CD4-positive, alpha-beta memory T cell (primary cell): ENCODE measurements at regions not wholly inside any gene's neighbourhood (a gene's known extent, or its start where the extent isn't known, plus 50 kb on each side); places are given as distances from the start of the nearest gene placed in this dataset.

Experiments used
- CTCF ChIA-PET: fragments of 350-600 bp; sonication (Branson Sonifier 250); formaldehyde crosslinking; loops from one replicate; lab custom pipeline; 2021; ENCODE audit warnings: inconsistent platforms; ENCODE audit not compliant: partially characterized antibody; lab: Charles Lee
- POLR2A ChIA-PET: fragments of 350-600 bp; sonication (Branson Sonifier 250); formaldehyde crosslinking; loops from one replicate; lab custom pipeline; 2021; ENCODE audit not compliant: partially characterized antibody; lab: Charles Lee
- DNase-seq, 5 donors: peaks; one replicate each; pipeline versions ENCODE4 v3.0.0 to v3.0.0-alpha.2; 2020 to 2022; ENCODE audit warnings: mixed read lengths in 1 of 5
- H3K27ac ChIP-seq: one replicate; pipeline ENCODE4 v1.7.0; 2013; ENCODE audit warnings: low read depth, low read length
- H3K27me3 ChIP-seq: 2 replicates; pipeline ENCODE4 v1.7.0; 2013; ENCODE audit warnings: mild to moderate bottlenecking, low read length, moderate library complexity; ENCODE audit not compliant: insufficient read depth
- H3K36me3 ChIP-seq: 2 replicates; pipeline ENCODE4 v1.7.0; 2013; ENCODE audit warnings: mild to moderate bottlenecking, low read length, moderate library complexity; ENCODE audit not compliant: insufficient read depth
- H3K4me1 ChIP-seq: 2 replicates; pipeline ENCODE4 v1.7.0; 2013; ENCODE audit warnings: mild to moderate bottlenecking, low read length, moderate library complexity; ENCODE audit not compliant: insufficient read depth
- H3K4me3 ChIP-seq, 2 donors: one replicate each; pipeline ENCODE4 v1.7.0; 2013; ENCODE audit warnings: low read length in 2 of 2, mild to moderate bottlenecking in 1 of 2
- H3K9me3 ChIP-seq, 2 donors: one replicate each; pipeline ENCODE4 v1.7.0; 2013; ENCODE audit warnings: low read length in 2 of 2, control low read depth in 1 of 2; ENCODE audit not compliant: control insufficient read depth in 1 of 2
- H3K27ac Mint-ChIP-seq, 7 donors: one replicate each; pipeline ENCODE4 v1.8.0; 2020 to 2021; ENCODE audit warnings: mixed read lengths in 7 of 7, mild to moderate bottlenecking in 6 of 7, inconsistent platforms in 3 of 7, moderate library complexity in 3 of 7
- H3K27me3 Mint-ChIP-seq, 2 donors: one replicate each; pipeline ENCODE4 v1.8.0; 2020 to 2021; ENCODE audit warnings: mixed read lengths in 2 of 2
- H3K36me3 Mint-ChIP-seq, 2 donors: one replicate each; pipeline ENCODE4 v1.8.0; 2020 to 2021; ENCODE audit warnings: mixed read lengths in 2 of 2, inconsistent platforms in 1 of 2, mild to moderate bottlenecking in 1 of 2
- H3K4me1 Mint-ChIP-seq, 4 donors: one replicate each; pipeline ENCODE4 v1.8.0; 2020 to 2021; ENCODE audit warnings: mixed read lengths in 4 of 4, mild to moderate bottlenecking in 1 of 4
- H3K4me3 Mint-ChIP-seq, 8 donors: one replicate each; pipeline ENCODE4 v1.8.0; 2020 to 2021; ENCODE audit warnings: mixed read lengths in 8 of 8, mild to moderate bottlenecking in 7 of 8, moderate library complexity in 6 of 8, inconsistent platforms in 3 of 8
- H3K9me3 Mint-ChIP-seq, 8 donors: one replicate each; pipeline ENCODE4 v1.8.0; 2020 to 2021; ENCODE audit warnings: mixed read lengths in 8 of 8, mild to moderate bottlenecking in 5 of 8, inconsistent platforms in 3 of 8, moderate library complexity in 1 of 8
- intact Hi-C: fragments of 100-400 bp; cut with micrococcal nuclease; formaldehyde crosslinking; loops from one replicate; pipeline ENCODE4 v1.15.1; 2023

GRCh38 chr13:63305641-63306133 lies 1890.0 kb upstream of the PCDH20 start:
- H3K36me3 ChIP-seq: no peaks in the 10 kb centered on the region
- no peaks in the 10 kb centered on the region for H3K4me1 ChIP-seq
- no peaks in the 10 kb centered on the region for H3K27me3 Mint-ChIP-seq
- no peak overlapping the region for H3K4me3 ChIP-seq
- no peaks in the 10 kb centered on the region for H3K27me3 ChIP-seq
- DNase-seq: no peak
- ChIA-PET CTCF (no interaction called here), POLR2A (no interaction called here)
- no peaks in the 10 kb centered on the region for H3K4me1 Mint-ChIP-seq
- H3K36me3 Mint-ChIP-seq: no peaks in the 10 kb centered on the region
- intact Hi-C loops: no loop called here
- H3K27ac Mint-ChIP-seq: no peak overlapping the region
- no peak overlapping the region for H3K4me3 Mint-ChIP-seq
- no peak overlapping the region for H3K27ac ChIP-seq
- peaks cover 2 to 25% (median 15%) of the 10 kb centered on the region in 8 donors for H3K9me3 Mint-ChIP-seq
- H3K9me3 ChIP-seq: no peaks in the 10 kb centered on the region

DNA sequence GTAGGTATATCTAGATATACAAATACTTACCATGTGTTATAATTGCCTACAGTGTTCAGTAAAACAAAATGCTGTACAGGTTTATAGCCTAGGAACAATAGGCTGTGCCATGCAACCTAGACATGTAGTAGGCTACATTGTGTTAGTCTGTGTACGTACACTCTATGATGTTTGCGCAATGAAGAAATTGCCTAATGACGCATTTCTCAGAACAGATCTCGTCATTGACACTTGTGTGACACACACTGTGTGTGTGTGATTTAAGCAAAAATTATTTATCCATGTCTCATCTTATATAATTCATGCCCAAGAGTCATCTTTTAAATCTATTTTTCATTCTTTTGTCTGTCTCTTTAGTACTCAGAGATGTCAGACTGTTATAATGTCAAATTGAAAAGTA lies 1888.8 kb upstream of the PCDH20 start:
- Histone ChIP-seq H3K36me3 (no peaks in the 10 kb centered on the region), H3K27me3 (no peaks in the 10 kb centered on the region), H3K4me3 (no peak overlapping the region), H3K9me3 (no peaks in the 10 kb centered on the region), H3K4me1 (no peaks in the 10 kb centered on the region), H3K27ac (no peak overlapping the region)
- no peak overlapping the region for H3K4me3 Mint-ChIP-seq
- H3K27me3 Mint-ChIP-seq: no peaks in the 10 kb centered on the region
- ChIA-PET POLR2A (no interaction called here), CTCF (no interaction called here)
- H3K36me3 Mint-ChIP-seq: no peaks in the 10 kb centered on the region
- no peaks in the 10 kb centered on the region for H3K4me1 Mint-ChIP-seq
- intact Hi-C loops: no loop called here
- peaks cover 3 to 23% (median 14%) of the 10 kb centered on the region in 8 donors for H3K9me3 Mint-ChIP-seq
- no peak for DNase-seq
- H3K27ac Mint-ChIP-seq: no peak overlapping the region

DNA sequence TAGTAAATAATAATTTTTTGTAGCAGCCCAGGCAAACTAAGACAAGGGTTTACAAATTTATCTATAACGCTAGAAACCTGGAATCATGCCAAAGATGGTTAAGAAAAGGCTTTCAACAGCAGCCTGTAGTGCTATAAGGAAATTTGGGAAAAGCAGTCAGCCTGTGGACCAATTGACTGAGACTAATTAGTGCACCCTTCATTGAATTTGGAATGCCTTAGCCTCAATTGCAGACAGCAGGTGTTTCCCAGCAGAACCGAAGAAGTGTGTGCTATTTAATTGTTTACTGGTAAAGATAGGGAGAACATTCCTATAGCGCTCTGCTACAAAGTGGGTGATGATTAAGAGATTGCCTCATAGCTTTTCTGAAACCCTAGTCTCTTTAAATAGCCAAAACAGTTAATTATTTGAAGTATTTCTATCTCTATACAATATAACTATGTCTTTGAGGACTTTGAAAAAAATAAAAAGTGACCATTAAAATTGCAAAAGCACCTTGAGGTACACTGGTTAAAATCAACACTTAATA lies 1884.3 kb upstream of the PCDH20 start:
- Mint-ChIP-seq H3K27ac (no peak overlapping the region), H3K4me1 (no peaks in the 10 kb centered on the region), H3K9me3 (peaks cover 0 to 20% (median 6%) of the 10 kb centered on the region in 8 donors), H3K4me3 (no peak overlapping the region), H3K36me3 (no peaks in the 10 kb centered on the region), H3K27me3 (no peaks in the 10 kb centered on the region)
- intact Hi-C loops: no loop called here
- H3K4me3 ChIP-seq: no peak overlapping the region
- CTCF ChIA-PET: no interaction called here
- H3K9me3 ChIP-seq: no peaks in the 10 kb centered on the region
- no peaks in the 10 kb centered on the region for H3K27me3 ChIP-seq
- DNase-seq: no peak
- POLR2A ChIA-PET: no interaction called here
- no peaks in the 10 kb centered on the region for H3K36me3 ChIP-seq
- H3K27ac ChIP-seq: no peak overlapping the region
- H3K4me1 ChIP-seq: no peaks in the 10 kb centered on the region

DNA sequence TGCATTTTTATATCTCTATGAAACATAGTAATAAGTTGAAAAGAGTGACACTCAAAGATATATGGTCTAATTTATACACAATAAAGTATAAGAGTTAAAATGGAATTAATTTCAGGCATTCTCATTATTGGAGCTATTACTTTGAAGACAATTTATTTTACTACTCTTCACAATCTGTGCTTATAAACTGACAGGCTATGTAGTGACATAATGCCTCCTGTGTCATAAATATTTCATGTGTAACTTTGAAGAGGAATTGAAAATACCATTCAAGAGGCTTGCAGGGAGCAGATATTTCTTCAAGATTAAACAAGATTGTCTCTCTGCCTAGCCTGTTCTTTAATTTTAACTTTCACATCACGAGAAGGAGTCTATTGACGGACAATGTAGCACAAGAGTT lies 1881.5 kb upstream of the PCDH20 start:
- no peaks in the 10 kb centered on the region for H3K9me3 ChIP-seq
- H3K4me1 ChIP-seq: no peaks in the 10 kb centered on the region
- CTCF ChIA-PET: no interaction called here
- Mint-ChIP-seq H3K27me3 (no peaks in the 10 kb centered on the region), H3K36me3 (no peaks in the 10 kb centered on the region), H3K4me3 (no peak overlapping the region), H3K9me3 (peaks cover 0 to 14% (median 3%) of the 10 kb centered on the region in 8 donors), H3K27ac (no peak overlapping the region), H3K4me1 (no peaks in the 10 kb centered on the region)
- intact Hi-C loops: no loop called here
- H3K36me3 ChIP-seq: no peaks in the 10 kb centered on the region
- DNase-seq: no peak
- H3K27me3 ChIP-seq: no peaks in the 10 kb centered on the region
- no peak overlapping the region for H3K4me3 ChIP-seq
- POLR2A ChIA-PET: no interaction called here
- H3K27ac ChIP-seq: no peak overlapping the region

- no peak overlapping the region for H3K27ac ChIP-seq
- Mint-ChIP-seq H3K4me1 (no peaks in the 10 kb centered on the region), H3K27me3 (no peaks in the 10 kb centered on the region), H3K36me3 (no peaks in the 10 kb centered on the region), H3K9me3 (peaks cover 0 to 12% (median 2%) of the 10 kb centered on the region in 8 donors), H3K4me3 (no peak overlapping the region), H3K27ac (no peak overlapping the region)
- POLR2A ChIA-PET: no interaction called here
- H3K27me3 ChIP-seq: no peaks in the 10 kb centered on the region
- no peaks in the 10 kb centered on the region for H3K9me3 ChIP-seq
- intact Hi-C loops: no loop called here
- no peak overlapping the region for H3K4me3 ChIP-seq
- no peak for DNase-seq
- no peaks in the 10 kb centered on the region for H3K36me3 ChIP-seq
- H3K4me1 ChIP-seq: no peaks in the 10 kb centered on the region
- CTCF ChIA-PET: no interaction called here
Measured at GRCh38 chr13:63291701-63292100, 1876.1 kb upstream of the PCDH20 start.

DNA sequence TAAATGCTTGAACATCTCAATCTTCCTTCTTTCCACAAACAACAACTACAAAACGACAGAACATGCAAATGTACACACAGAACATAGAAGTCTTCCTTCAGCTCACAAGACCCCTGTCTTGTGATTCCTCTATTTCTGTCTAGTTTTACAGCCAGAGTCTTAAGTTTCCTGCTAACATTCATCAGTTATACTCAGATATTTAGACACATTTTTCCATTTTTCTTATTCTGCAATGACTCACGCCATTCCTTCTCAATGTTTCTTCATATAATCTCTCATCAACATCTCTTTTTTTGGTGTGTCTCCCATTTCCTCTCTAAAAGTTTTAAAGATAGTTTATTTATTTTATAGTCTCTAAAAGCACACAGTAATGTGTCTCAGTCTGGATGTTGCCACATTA lies 1872.9 kb upstream of the PCDH20 start:
- ChIA-PET CTCF (no interaction called here), POLR2A (no interaction called here)
- H3K27me3 ChIP-seq: no peaks in the 10 kb centered on the region
- Mint-ChIP-seq H3K36me3 (no peaks in the 10 kb centered on the region), H3K27me3 (no peaks in the 10 kb centered on the region), H3K4me1 (no peaks in the 10 kb centered on the region), H3K27ac (no peak overlapping the region), H3K9me3 (peaks cover 0 to 22% (median 5%) of the 10 kb centered on the region in 8 donors), H3K4me3 (no peak overlapping the region)
- H3K4me1 ChIP-seq: no peaks in the 10 kb centered on the region
- DNase-seq: no peak
- H3K36me3 ChIP-seq: no peaks in the 10 kb centered on the region
- H3K27ac ChIP-seq: no peak overlapping the region
- H3K9me3 ChIP-seq: no peaks in the 10 kb centered on the region
- H3K4me3 ChIP-seq: no peak overlapping the region
- intact Hi-C loops: no loop called here

DNA sequence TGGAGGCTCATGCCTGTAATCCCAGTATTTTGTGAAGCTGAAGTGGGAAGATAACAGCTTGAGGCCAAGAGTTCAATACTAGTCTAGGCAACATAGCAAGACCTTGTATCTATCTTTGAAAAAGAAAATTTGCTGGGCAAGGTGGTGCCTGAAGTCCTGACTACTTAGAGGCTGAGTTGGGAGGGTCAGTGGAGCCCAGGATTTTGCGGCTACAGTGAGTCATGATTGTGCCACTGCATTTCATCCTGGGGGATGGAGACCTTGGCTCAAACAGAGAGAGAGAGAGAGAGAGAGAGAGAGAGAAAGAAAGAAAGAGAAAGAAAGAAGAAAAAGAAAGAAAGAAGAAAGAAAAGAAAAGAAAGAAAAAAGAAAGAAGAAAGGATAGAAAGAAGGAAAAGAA lies 1872.3 kb upstream of the PCDH20 start:
- no peak overlapping the region for H3K4me3 Mint-ChIP-seq
- no peak overlapping the region for H3K27ac ChIP-seq
- ChIA-PET CTCF (no interaction called here), POLR2A (no interaction called here)
- no peaks in the 10 kb centered on the region for H3K4me1 ChIP-seq
- no peak for DNase-seq
- peaks cover 0 to 22% (median 5%) of the 10 kb centered on the region in 8 donors for H3K9me3 Mint-ChIP-seq
- H3K36me3 ChIP-seq: no peaks in the 10 kb centered on the region
- H3K9me3 ChIP-seq: no peaks in the 10 kb centered on the region
- intact Hi-C loops: no loop called here
- no peak overlapping the region for H3K4me3 ChIP-seq
- H3K27me3 Mint-ChIP-seq: no peaks in the 10 kb centered on the region
- no peaks in the 10 kb centered on the region for H3K36me3 Mint-ChIP-seq
- no peaks in the 10 kb centered on the region for H3K4me1 Mint-ChIP-seq
- no peaks in the 10 kb centered on the region for H3K27me3 ChIP-seq
- H3K27ac Mint-ChIP-seq: no peak overlapping the region

DNA sequence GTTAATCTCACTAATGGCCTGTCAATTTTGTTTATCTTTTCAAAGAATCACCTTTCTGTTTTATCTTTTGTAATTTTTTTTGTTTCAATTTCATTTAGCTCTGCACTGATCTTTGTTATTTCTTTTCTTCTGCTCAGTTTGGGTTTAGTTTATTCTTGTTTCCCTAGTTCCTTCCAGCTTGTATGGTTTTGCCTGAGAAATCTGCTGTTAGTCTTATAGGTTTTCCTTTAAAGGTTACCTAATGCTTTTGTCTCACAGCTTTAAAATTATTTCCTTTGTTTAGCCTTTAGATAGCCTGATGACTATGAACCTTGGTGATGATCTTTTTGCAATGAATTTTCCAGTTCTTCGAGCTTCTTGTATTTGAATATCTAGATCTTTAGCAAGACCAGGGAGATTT lies 1869.8 kb upstream of the PCDH20 start:
- no peaks in the 10 kb centered on the region for H3K4me1 Mint-ChIP-seq
- H3K36me3 ChIP-seq: no peaks in the 10 kb centered on the region
- no peaks in the 10 kb centered on the region for H3K36me3 Mint-ChIP-seq
- no peak for DNase-seq
- H3K4me3 ChIP-seq: no peak overlapping the region
- CTCF ChIA-PET: no interaction called here
- H3K9me3 Mint-ChIP-seq: peaks cover 0 to 22% (median 8%) of the 10 kb centered on the region in 8 donors
- H3K27ac ChIP-seq: no peak overlapping the region
- no peaks in the 10 kb centered on the region for H3K27me3 ChIP-seq
- POLR2A ChIA-PET: no interaction called here
- H3K4me3 Mint-ChIP-seq: no peak overlapping the region
- H3K27ac Mint-ChIP-seq: no peak overlapping the region
- intact Hi-C loops: no loop called here
- no peaks in the 10 kb centered on the region for H3K27me3 Mint-ChIP-seq
- H3K9me3 ChIP-seq: no peaks in the 10 kb centered on the region
- H3K4me1 ChIP-seq: no peaks in the 10 kb centered on the region
